ENCODE measurements at regions not wholly inside any gene's neighbourhood (a gene's known extent, or its start where the extent isn't known, plus 50 kb on each side); places are given as distances from the start of the nearest gene placed in this dataset.

DNA sequence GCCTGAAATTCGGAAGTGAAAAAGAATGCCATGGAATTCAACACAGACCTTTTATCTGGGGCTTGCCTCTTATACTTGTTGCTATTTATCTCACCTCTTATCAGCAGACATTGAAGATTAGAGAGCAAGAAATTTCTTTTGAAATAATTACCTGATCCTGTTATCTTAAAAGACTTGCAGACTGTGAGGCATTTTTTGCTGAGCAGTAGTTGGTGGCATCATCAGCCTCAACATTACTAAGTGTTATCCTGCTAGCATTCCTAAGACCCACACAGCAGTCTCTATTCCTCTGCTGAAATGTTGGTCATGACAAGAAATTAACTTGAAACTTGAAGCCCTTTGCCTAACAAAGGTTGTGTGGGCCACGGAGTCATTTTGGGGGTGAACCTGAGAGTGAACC, 186.5 kb downstream of the TRIB2 start:
- CTCF ChIA-PET: no interaction called here
- Mint-ChIP-seq H3K9me3 (peaks cover 4% of the 10 kb centered on the region; the same call in 1 of the 2 replicates), H3K4me3 (no peak overlapping the region), H3K27ac (no peak overlapping the region), H3K36me3 (no peaks in the 10 kb centered on the region), H3K27me3 (ENCODE audit: low read depth) (no peaks in the 10 kb centered on the region), H3K4me1 (no peaks in the 10 kb centered on the region; the same call in 1 of the 2 replicates)
- POLR2A ChIA-PET: no interaction called here
- ATAC-seq (no peak), DNase-seq (ENCODE audit: low spot score) (no peak)
- TF ChIP-seq ZNF121 (CRISPR knock-in tag; IDR thresholded peaks at IDR 0.05): no peak
- TF ChIP-seq, protein P1, sequence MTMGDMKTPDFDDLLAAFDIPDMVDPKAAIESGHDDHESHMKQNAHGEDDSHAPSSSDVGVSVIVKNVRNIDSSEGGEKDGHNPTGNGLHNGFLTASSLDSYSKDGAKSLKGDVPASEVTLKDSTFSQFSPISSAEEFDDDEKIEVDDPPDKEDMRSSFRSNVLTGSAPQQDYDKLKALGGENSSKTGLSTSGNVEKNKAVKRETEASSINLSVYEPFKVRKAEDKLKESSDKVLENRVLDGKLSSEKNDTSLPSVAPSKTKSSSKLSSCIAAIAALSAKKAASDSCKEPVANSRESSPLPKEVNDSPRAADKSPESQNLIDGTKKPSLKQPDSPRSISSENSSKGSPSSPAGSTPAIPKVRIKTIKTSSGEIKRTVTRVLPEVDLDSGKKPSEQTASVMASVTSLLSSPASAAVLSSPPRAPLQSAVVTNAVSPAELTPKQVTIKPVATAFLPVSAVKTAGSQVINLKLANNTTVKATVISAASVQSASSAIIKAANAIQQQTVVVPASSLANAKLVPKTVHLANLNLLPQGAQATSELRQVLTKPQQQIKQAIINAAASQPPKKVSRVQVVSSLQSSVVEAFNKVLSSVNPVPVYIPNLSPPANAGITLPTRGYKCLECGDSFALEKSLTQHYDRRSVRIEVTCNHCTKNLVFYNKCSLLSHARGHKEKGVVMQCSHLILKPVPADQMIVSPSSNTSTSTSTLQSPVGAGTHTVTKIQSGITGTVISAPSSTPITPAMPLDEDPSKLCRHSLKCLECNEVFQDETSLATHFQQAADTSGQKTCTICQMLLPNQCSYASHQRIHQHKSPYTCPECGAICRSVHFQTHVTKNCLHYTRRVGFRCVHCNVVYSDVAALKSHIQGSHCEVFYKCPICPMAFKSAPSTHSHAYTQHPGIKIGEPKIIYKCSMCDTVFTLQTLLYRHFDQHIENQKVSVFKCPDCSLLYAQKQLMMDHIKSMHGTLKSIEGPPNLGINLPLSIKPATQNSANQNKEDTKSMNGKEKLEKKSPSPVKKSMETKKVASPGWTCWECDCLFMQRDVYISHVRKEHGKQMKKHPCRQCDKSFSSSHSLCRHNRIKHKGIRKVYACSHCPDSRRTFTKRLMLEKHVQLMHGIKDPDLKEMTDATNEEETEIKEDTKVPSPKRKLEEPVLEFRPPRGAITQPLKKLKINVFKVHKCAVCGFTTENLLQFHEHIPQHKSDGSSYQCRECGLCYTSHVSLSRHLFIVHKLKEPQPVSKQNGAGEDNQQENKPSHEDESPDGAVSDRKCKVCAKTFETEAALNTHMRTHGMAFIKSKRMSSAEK (CRISPR knock-in tag; IDR thresholded peaks at IDR 0.05; ENCODE audit: borderline replicate concordance): no peak
- no peak for TF ChIP-seq ZNF396 (CRISPR knock-in tag; IDR thresholded peaks at IDR 0.05; ENCODE audit: borderline replicate concordance)
- TF ChIP-seq TEAD4 (CRISPR knock-in tag; IDR thresholded peaks at IDR 0.05): no peak
- TF ChIP-seq NR2C2 (CRISPR knock-in tag; IDR thresholded peaks at IDR 0.05): no peak
- no peak for TF ChIP-seq SP1 (CRISPR knock-in tag; conservative IDR thresholded peaks at IDR 0.05)
- no peak for TF ChIP-seq MAX (CRISPR knock-in tag; IDR thresholded peaks at IDR 0.05)
- no peak for TF ChIP-seq E2F1 (CRISPR knock-in tag; IDR thresholded peaks at IDR 0.05)

- ChIA-PET POLR2A (no interaction called here), CTCF (no interaction called here)
- no peak overlapping the region for H3K4me3 Mint-ChIP-seq
- no peak overlapping the region for H3K27ac Mint-ChIP-seq
- no peak for TF ChIP-seq FOXJ3 (CRISPR knock-in tag; IDR thresholded peaks at IDR 0.05; ENCODE audit: borderline replicate concordance)
- TF ChIP-seq TCF7 (CRISPR knock-in tag; IDR thresholded peaks at IDR 0.05; ENCODE audit: low read depth): no peak
- DNase-seq (ENCODE audit: low spot score): no peak
- no peaks in the 10 kb centered on the region for H3K27me3 Mint-ChIP-seq (ENCODE audit: low read depth)
- no peak for ATAC-seq
- no peaks in the 10 kb centered on the region for H3K4me1 Mint-ChIP-seq
- H3K36me3 Mint-ChIP-seq: peaks cover 4% of the 10 kb centered on the region; the same call in 1 of the 2 replicates
- H3K9me3 Mint-ChIP-seq: peaks cover 5% of the 10 kb centered on the region
These were observed 193.7 kb downstream of the TRIB2 start for GRCh38 chr2:12910431-12910830.

GRCh38 chr2:12915787-12916186, 199.1 kb downstream of the TRIB2 start:
- no peaks in the 10 kb centered on the region for H3K4me1 Mint-ChIP-seq
- H3K27ac Mint-ChIP-seq: no peak overlapping the region
- POLR2A ChIA-PET: no interaction called here
- peaks cover 9% of the 10 kb centered on the region for H3K9me3 Mint-ChIP-seq
- CTCF ChIA-PET: no interaction called here
- H3K36me3 Mint-ChIP-seq: no peaks in the 10 kb centered on the region
- H3K27me3 Mint-ChIP-seq (ENCODE audit: low read depth): no peaks in the 10 kb centered on the region
- DNase-seq (ENCODE audit: low spot score): no peak
- ATAC-seq: no peak
- H3K4me3 Mint-ChIP-seq: no peak overlapping the region
- TF ChIP-seq, protein P2, sequence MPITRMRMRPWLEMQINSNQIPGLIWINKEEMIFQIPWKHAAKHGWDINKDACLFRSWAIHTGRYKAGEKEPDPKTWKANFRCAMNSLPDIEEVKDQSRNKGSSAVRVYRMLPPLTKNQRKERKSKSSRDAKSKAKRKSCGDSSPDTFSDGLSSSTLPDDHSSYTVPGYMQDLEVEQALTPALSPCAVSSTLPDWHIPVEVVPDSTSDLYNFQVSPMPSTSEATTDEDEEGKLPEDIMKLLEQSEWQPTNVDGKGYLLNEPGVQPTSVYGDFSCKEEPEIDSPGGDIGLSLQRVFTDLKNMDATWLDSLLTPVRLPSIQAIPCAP (CRISPR knock-in tag; IDR thresholded peaks at IDR 0.05): no peak
- TF ChIP-seq, protein P3, sequence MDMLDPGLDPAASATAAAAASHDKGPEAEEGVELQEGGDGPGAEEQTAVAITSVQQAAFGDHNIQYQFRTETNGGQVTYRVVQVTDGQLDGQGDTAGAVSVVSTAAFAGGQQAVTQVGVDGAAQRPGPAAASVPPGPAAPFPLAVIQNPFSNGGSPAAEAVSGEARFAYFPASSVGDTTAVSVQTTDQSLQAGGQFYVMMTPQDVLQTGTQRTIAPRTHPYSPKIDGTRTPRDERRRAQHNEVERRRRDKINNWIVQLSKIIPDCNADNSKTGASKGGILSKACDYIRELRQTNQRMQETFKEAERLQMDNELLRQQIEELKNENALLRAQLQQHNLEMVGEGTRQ (CRISPR knock-in tag; IDR thresholded peaks at IDR 0.05): no peak
- TF ChIP-seq CBFB (CRISPR knock-in tag; IDR thresholded peaks at IDR 0.05; ENCODE audit: low read depth): no peak
- TF ChIP-seq TEAD4 (CRISPR knock-in tag; IDR thresholded peaks at IDR 0.05): no peak
- no peak for TF ChIP-seq ESRRA (CRISPR knock-in tag; IDR thresholded peaks at IDR 0.05; ENCODE audit: borderline replicate concordance)
- TF ChIP-seq ZNF138 (CRISPR knock-in tag; conservative IDR thresholded peaks at IDR 0.05): no peak
- TF ChIP-seq TEAD1 (CRISPR knock-in tag; IDR thresholded peaks at IDR 0.05): no peak
- TF ChIP-seq GTF2I (CRISPR knock-in tag; conservative IDR thresholded peaks at IDR 0.05): no peak
- no peak for TF ChIP-seq E2F4 (CRISPR knock-in tag; IDR thresholded peaks at IDR 0.05; ENCODE audit: borderline replicate concordance, low read depth)
- no peak for TF ChIP-seq OVOL2 (CRISPR knock-in tag; IDR thresholded peaks at IDR 0.05; ENCODE audit: borderline replicate concordance)
- no peak for TF ChIP-seq E2F1 (CRISPR knock-in tag; IDR thresholded peaks at IDR 0.05)
- no peak for TF ChIP-seq AR (CRISPR knock-in tag; IDR thresholded peaks at IDR 0.05)

All from WTC11 (cell line).